ENCODE measurements at regions not wholly inside any gene's neighbourhood (a gene's known extent, or its start where the extent isn't known, plus 50 kb on each side); places are given as distances from the start of the nearest gene placed in this dataset.

DNA sequence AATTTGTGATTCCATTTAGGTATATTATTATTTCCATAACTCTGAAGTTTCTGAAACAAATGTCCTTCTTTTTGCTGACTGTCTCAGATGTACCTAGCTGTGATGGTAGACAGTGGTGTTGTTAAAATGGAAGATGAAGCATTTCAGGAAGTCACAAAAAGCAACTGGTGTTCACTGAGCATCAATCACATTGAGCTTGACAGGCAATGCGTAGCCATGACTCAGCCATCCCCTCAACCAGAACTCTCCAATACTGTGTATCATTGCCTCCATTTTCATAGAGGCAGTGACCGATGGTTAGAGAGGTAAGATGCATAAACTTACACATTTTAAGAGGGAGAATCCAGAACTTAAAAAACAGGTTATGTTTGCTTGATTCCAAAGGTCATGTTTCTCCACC is 434.0 kb downstream of the INHBA start:
- H3K27me3 ChIP-seq = no peaks in the 10 kb centered on the region
- H3K9me3 ChIP-seq = no peaks in the 10 kb centered on the region
- no peak overlapping the region for H3K27ac ChIP-seq
- 75 to 81% methylated on average over 2 of the region's 2 CpGs for WGBS, 2 donors (ENCODE audit: low coverage in 1 of 2)
- TF ChIP-seq, protein P1, sequence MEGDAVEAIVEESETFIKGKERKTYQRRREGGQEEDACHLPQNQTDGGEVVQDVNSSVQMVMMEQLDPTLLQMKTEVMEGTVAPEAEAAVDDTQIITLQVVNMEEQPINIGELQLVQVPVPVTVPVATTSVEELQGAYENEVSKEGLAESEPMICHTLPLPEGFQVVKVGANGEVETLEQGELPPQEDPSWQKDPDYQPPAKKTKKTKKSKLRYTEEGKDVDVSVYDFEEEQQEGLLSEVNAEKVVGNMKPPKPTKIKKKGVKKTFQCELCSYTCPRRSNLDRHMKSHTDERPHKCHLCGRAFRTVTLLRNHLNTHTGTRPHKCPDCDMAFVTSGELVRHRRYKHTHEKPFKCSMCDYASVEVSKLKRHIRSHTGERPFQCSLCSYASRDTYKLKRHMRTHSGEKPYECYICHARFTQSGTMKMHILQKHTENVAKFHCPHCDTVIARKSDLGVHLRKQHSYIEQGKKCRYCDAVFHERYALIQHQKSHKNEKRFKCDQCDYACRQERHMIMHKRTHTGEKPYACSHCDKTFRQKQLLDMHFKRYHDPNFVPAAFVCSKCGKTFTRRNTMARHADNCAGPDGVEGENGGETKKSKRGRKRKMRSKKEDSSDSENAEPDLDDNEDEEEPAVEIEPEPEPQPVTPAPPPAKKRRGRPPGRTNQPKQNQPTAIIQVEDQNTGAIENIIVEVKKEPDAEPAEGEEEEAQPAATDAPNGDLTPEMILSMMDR (IDR thresholded peaks at IDR 0.05) = no peak
- TF ChIP-seq EP300 (IDR thresholded peaks at IDR 0.05; ENCODE audit: low read depth) (no peak), POLR2AphosphoS5 (IDR thresholded peaks at IDR 0.05) (no peak), POLR2A (IDR thresholded peaks at IDR 0.05) (no peak)
- H3K4me1 ChIP-seq = no peaks in the 10 kb centered on the region
- no peak for DNase-seq
- H3K4me3 ChIP-seq = no peak overlapping the region
- no peaks in the 10 kb centered on the region for H3K36me3 ChIP-seq
- intact Hi-C loops (cut with DNase I; ENCODE audit: low total_unique reads) = no loop called here
- in situ Hi-C loops (cut with MboI; ENCODE audit: low pct_ligation_motif_present in 1 of 4, low pct_unique_long_range_greater_than_20kb in 1 of 4, low sequenced_read_pairs in 3 of 4) = no loop called here

DNA sequence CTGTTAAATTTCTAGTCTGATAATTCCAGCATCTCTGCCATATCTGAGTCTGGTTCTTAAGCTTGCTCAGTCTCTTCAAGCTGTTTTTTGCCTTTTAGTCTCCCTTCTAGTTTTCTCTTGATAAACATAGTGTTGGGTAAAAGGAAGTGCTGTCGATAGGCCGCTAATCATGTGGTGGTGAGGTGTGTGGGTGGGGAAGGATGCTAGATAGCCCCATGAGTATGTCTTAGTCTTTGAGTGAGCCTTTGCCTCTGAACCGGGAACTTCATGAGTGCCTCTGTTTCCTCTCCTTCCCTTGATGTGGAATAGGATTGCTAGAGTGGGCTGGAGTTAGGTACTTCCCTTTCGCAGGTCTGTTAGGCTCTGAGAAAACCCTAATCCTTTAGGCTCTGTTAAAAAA is 441.8 kb downstream of the INHBA start:
- H3K4me3 ChIP-seq = no peak overlapping the region
- intact Hi-C loops (cut with DNase I; ENCODE audit: low total_unique reads) (no loop called here), in situ Hi-C loops (cut with MboI; ENCODE audit: low pct_ligation_motif_present in 1 of 4, low pct_unique_long_range_greater_than_20kb in 1 of 4, low sequenced_read_pairs in 3 of 4) (no loop called here)
- H3K27me3 ChIP-seq = no peaks in the 10 kb centered on the region
- no peak for DNase-seq
- H3K27ac ChIP-seq = no peak overlapping the region
- H3K4me1 ChIP-seq = no peaks in the 10 kb centered on the region
- no peak for TF ChIP-seq POLR2A (IDR thresholded peaks at IDR 0.05)
- 59 to 82% methylated on average over 4 of the region's 4 CpGs for WGBS, 2 donors (ENCODE audit: low coverage in 1 of 2)
- H3K9me3 ChIP-seq = no peaks in the 10 kb centered on the region
- no peaks in the 10 kb centered on the region for H3K36me3 ChIP-seq

DNA sequence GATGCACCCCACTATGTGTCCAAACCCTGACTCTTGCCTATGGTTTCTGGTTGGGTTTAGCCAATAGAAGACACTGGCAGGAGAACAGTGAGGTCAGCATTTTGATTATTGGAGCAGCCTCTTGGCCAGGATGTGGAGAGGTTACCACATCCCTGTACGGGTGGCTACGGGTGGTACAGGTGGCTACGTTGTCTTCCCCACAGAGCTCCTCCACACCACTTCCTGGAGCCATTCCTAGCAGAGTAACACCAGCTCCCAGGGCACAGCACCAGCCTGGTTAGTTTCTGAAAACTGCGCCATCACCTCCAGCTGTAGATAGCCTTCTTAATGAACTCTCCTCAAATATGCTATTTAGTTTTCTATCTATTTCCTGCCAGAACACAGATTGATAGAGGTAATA is 445.2 kb downstream of the INHBA start:
- Histone ChIP-seq H3K4me1 (no peaks in the 10 kb centered on the region), H3K9me3 (no peaks in the 10 kb centered on the region), H3K4me3 (no peak overlapping the region), H3K36me3 (no peaks in the 10 kb centered on the region), H3K27me3 (no peaks in the 10 kb centered on the region), H3K27ac (no peak overlapping the region)
- intact Hi-C loops (cut with DNase I; ENCODE audit: low total_unique reads) = no loop called here
- DNase-seq = no peak
- WGBS, 2 donors (ENCODE audit: low coverage in 1 of 2) = 74 to 100% methylated on average over 1 to 4 of the region's 4 CpGs
- in situ Hi-C loops (cut with MboI; ENCODE audit: low pct_ligation_motif_present in 1 of 4, low pct_unique_long_range_greater_than_20kb in 1 of 4, low sequenced_read_pairs in 3 of 4) = no loop called here
- TF ChIP-seq POLR2AphosphoS5 (IDR thresholded peaks at IDR 0.05) = no peak
- no peak for TF ChIP-seq POLR2A (IDR thresholded peaks at IDR 0.05)
- TF ChIP-seq, protein P1 (IDR thresholded peaks at IDR 0.05) = no peak
- no peak for TF ChIP-seq EP300 (IDR thresholded peaks at IDR 0.05; ENCODE audit: low read depth)

DNA sequence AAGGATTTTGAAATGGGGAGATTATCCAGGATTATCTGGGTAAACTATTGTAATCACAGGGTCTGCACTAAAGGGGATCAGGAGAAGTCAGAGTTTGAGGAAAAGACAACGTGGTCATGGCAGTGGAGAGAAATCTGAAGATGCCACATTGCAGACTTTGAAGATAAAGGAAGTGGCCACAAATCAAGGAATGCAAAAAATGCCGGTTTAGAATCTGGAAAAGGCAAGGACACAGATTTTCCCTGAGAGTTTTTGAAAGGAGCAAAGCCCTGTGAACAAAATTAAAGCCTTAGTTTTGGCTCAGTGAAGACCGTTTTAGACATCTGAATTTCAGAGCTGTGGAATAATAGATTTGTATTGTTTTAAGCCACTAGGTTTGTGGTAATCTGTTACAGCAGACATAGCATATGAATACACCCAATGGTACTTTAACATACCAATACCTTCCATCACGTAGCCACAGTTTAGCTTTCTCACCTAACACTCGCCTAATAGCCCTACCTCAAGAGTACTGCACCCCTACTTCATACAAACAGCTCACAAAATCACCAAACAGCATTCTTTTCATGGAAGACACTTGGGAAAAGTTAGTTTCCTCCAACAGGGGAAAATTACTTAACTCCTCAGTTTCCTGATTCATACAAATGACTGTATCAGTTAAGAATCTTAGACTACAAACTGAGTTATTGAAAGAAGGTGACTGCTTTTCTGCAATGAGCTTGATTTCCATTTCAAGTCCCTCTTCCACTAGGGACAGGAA is 446.5 kb downstream of the INHBA start:
- intact Hi-C loops (cut with DNase I; ENCODE audit: low total_unique reads) (no loop called here), in situ Hi-C loops (cut with MboI; ENCODE audit: low pct_ligation_motif_present in 1 of 4, low pct_unique_long_range_greater_than_20kb in 1 of 4, low sequenced_read_pairs in 3 of 4) (no loop called here)
- Histone ChIP-seq H3K27me3 (no peaks in the 10 kb centered on the region), H3K9me3 (no peaks in the 10 kb centered on the region), H3K4me3 (no peak overlapping the region), H3K36me3 (no peaks in the 10 kb centered on the region), H3K27ac (no peak overlapping the region), H3K4me1 (no peaks in the 10 kb centered on the region)
- WGBS, 2 donors (ENCODE audit: low coverage in 1 of 2) = 58 to 73% methylated on average over 5 of the region's 5 CpGs
- no peak for TF ChIP-seq EP300 (IDR thresholded peaks at IDR 0.05; ENCODE audit: low read depth)
- DNase-seq = no peak

GRCh38 chr7:41255716-41256115 is 447.2 kb downstream of the INHBA start:
- Histone ChIP-seq H3K36me3 (no peaks in the 10 kb centered on the region), H3K4me1 (no peaks in the 10 kb centered on the region), H3K27ac (no peak overlapping the region), H3K9me3 (no peaks in the 10 kb centered on the region), H3K27me3 (no peaks in the 10 kb centered on the region), H3K4me3 (no peak overlapping the region)
- in situ Hi-C loops (cut with MboI; ENCODE audit: low pct_ligation_motif_present in 1 of 4, low pct_unique_long_range_greater_than_20kb in 1 of 4, low sequenced_read_pairs in 3 of 4) (no loop called here), intact Hi-C loops (cut with DNase I; ENCODE audit: low total_unique reads) (no loop called here)
- DNase-seq = no peak
- 71 to 77% methylated on average over 1 to 2 of the region's 2 CpGs for WGBS, 2 donors (ENCODE audit: low coverage in 1 of 2)
- TF ChIP-seq, protein P1 (IDR thresholded peaks at IDR 0.05) = no peak
- TF ChIP-seq POLR2A (IDR thresholded peaks at IDR 0.05) (no peak), EP300 (IDR thresholded peaks at IDR 0.05; ENCODE audit: low read depth) (no peak), POLR2AphosphoS5 (IDR thresholded peaks at IDR 0.05) (no peak)
